H9 (cell line): ENCODE measurements at regions not wholly inside any gene's neighbourhood (a gene's known extent, or its start where the extent isn't known, plus 50 kb on each side); places are given as distances from the start of the nearest gene placed in this dataset.

ENCODE experiments used
- DNase-seq: peaks from one replicate; pipeline ENCODE4 v3.0.0-alpha.2; 2017
- H2AFZ ChIP-seq: one replicate; pipeline ENCODE4 v1.6.1; 2013; ENCODE audit warnings: mild to moderate bottlenecking, low read length, control low read depth, moderate library complexity
- H2AK5ac ChIP-seq: 2 replicates; pipeline ENCODE4 v1.6.1; 2013; ENCODE audit warnings: low read length, control low read depth, mixed read lengths; ENCODE audit not compliant: insufficient read length
- H2BK120ac ChIP-seq: one replicate; pipeline ENCODE4 v1.6.1; 2013; ENCODE audit warnings: low read depth, mild to moderate bottlenecking, low read length, control low read depth, inconsistent platforms; ENCODE audit not compliant: poor library complexity, severe bottlenecking
- H2BK12ac ChIP-seq: 2 replicates; pipeline ENCODE4 v1.6.1; 2013; ENCODE audit warnings: low read length, control low read depth, mixed read lengths, low read depth; ENCODE audit not compliant: insufficient read length
- H2BK15ac ChIP-seq: 2 replicates; pipeline ENCODE4 v1.6.1; 2013; ENCODE audit warnings: low read depth, low read length, control low read depth
- H2BK20ac ChIP-seq: one replicate; pipeline ENCODE4 v1.6.1; 2013; ENCODE audit warnings: low read depth, mild to moderate bottlenecking, low read length, control low read depth, inconsistent platforms; ENCODE audit not compliant: poor library complexity, severe bottlenecking
- H2BK5ac ChIP-seq: 2 replicates; pipeline ENCODE4 v1.6.1; 2013; ENCODE audit warnings: low read length, control low read depth, mixed read lengths; ENCODE audit not compliant: insufficient read length
- H3K14ac ChIP-seq: 2 replicates; pipeline ENCODE4 v1.6.1; 2013; ENCODE audit warnings: low read length, control low read depth; ENCODE audit not compliant: insufficient read depth
- H3K18ac ChIP-seq: 2 replicates; pipeline ENCODE4 v1.6.1; 2013; ENCODE audit warnings: low read depth, mild to moderate bottlenecking, mixed read lengths, low read length, control low read depth; ENCODE audit not compliant: insufficient read length
- H3K23ac ChIP-seq: 2 replicates; pipeline ENCODE4 v1.6.1; 2013; ENCODE audit warnings: low read length, control low read depth, mixed read lengths, low read depth; ENCODE audit not compliant: insufficient read length
- H3K23me2 ChIP-seq: 2 replicates; pipeline ENCODE4 v1.6.1; 2013; ENCODE audit warnings: low read depth, mild to moderate bottlenecking, mixed read lengths, low read length, control low read depth; ENCODE audit not compliant: insufficient read length, poor library complexity, severe bottlenecking
- H3K27ac ChIP-seq: 2 replicates; pipeline ENCODE4 v1.5.1; 2013; ENCODE audit warnings: low read length, control low read depth, mixed read lengths, low read depth; ENCODE audit not compliant: insufficient read length
- H3K27me3 ChIP-seq: 2 replicates; pipeline ENCODE4 v1.6.1; 2013; ENCODE audit warnings: low read length, control low read depth, inconsistent platforms; ENCODE audit not compliant: insufficient read depth
- H3K4ac ChIP-seq: 2 replicates; pipeline ENCODE4 v1.6.1; 2013; ENCODE audit warnings: low read depth, mild to moderate bottlenecking, control low read depth, inconsistent platforms, low read length, moderate library complexity
- H3K4me1 ChIP-seq: 2 replicates; pipeline ENCODE4 v1.6.1; 2013; ENCODE audit warnings: low read length, control low read depth, inconsistent platforms; ENCODE audit not compliant: insufficient read depth
- H3K4me2 ChIP-seq: 2 replicates; pipeline ENCODE4 v1.6.1; 2013; ENCODE audit warnings: low read length, control low read depth, mixed read lengths; ENCODE audit not compliant: insufficient read length, insufficient read depth
- H3K56ac ChIP-seq: 2 replicates; pipeline ENCODE4 v1.6.1; 2013; ENCODE audit warnings: low read depth, mild to moderate bottlenecking, mixed read lengths, low read length, control low read depth; ENCODE audit not compliant: insufficient read length
- H3K79me1 ChIP-seq: 2 replicates; pipeline ENCODE4 v1.6.1; 2013; ENCODE audit warnings: low read depth, mild to moderate bottlenecking, moderate library complexity, low read length, control low read depth, inconsistent platforms; ENCODE audit not compliant: insufficient read depth, poor library complexity, severe bottlenecking
- H3K79me2 ChIP-seq: 2 replicates; pipeline ENCODE4 v1.6.1; 2013; ENCODE audit warnings: low read length, control low read depth, inconsistent platforms; ENCODE audit not compliant: insufficient read depth
- H3K9ac ChIP-seq: 2 replicates; pipeline ENCODE4 v1.6.1; 2013; ENCODE audit warnings: low read length, control low read depth, mixed read lengths; ENCODE audit not compliant: insufficient read length; ENCODE audit errors: extremely low read depth
- H3K9me3 ChIP-seq: one replicate; pipeline ENCODE4 v1.6.1; 2013; ENCODE audit warnings: low read depth, low read length, inconsistent platforms; ENCODE audit not compliant: control insufficient read depth
- H3T11ph ChIP-seq: one replicate; pipeline ENCODE4 v1.6.1; 2013; ENCODE audit warnings: mild to moderate bottlenecking, low read length, control low read depth, inconsistent platforms
- H4K20me1 ChIP-seq: one replicate; pipeline ENCODE4 v1.6.1; 2013; ENCODE audit not compliant: control insufficient read depth, insufficient read length, insufficient read depth
- H4K5ac ChIP-seq: 2 replicates; pipeline ENCODE4 v1.6.1; 2013; ENCODE audit warnings: low read depth, mild to moderate bottlenecking, mixed read lengths, low read length, control low read depth; ENCODE audit not compliant: insufficient read length
- H4K8ac ChIP-seq: replicated peaks from 2 replicates; pipeline ENCODE4 v1.6.1; 2013; ENCODE audit warnings: low read length, control low read depth, mixed read lengths, low read depth; ENCODE audit not compliant: insufficient read length
- H4K91ac ChIP-seq: 2 replicates; pipeline ENCODE4 v1.6.1; 2013; ENCODE audit warnings: low read depth, mild to moderate bottlenecking, moderate library complexity, mixed read lengths, low read length, control low read depth; ENCODE audit not compliant: insufficient read length
- H3K27ac Mint-ChIP-seq, 3 experiments: 2 replicates in 2 of 3; 3 replicates in 1 of 3; pipeline ENCODE4 v1.8.0; 2020 to 2021; ENCODE audit warnings: mixed read lengths in 3 of 3, mild to moderate bottlenecking in 1 of 3, moderate library complexity in 1 of 3
- H3K27me3 Mint-ChIP-seq: 2 replicates; pipeline ENCODE4 v1.8.0; 2021; ENCODE audit warnings: low read depth, mild to moderate bottlenecking, moderate library complexity, mixed read lengths
- H3K36me3 Mint-ChIP-seq, 3 experiments: 2 replicates in 2 of 3; 3 replicates in 1 of 3; pipeline ENCODE4 v1.8.0; 2020 to 2021; ENCODE audit warnings: low read depth in 3 of 3, mixed read lengths in 3 of 3; ENCODE audit not compliant: insufficient read depth in 1 of 3
- H3K4me1 Mint-ChIP-seq, 2 experiments: 2 replicates each; pipeline ENCODE4 v1.8.0; 2020; ENCODE audit warnings: mixed read lengths in 2 of 2
- H3K4me3 Mint-ChIP-seq, 2 experiments: 2 replicates in 1 of 2; 3 replicates in 1 of 2; pipeline ENCODE4 v1.8.0; 2020 to 2021; ENCODE audit warnings: mild to moderate bottlenecking in 2 of 2, mixed read lengths in 2 of 2, moderate library complexity in 1 of 2
- H3K9me3 Mint-ChIP-seq, 2 experiments: 2 replicates in 1 of 2; 3 replicates in 1 of 2; pipeline ENCODE4 v1.8.0; 2020; ENCODE audit warnings: mild to moderate bottlenecking in 2 of 2, mixed read lengths in 2 of 2, moderate library complexity in 1 of 2
- CTCF ChIP-seq: fragments of 200-600 bp; sonication (generic); conservative IDR thresholded peaks from 3 replicates; pipeline ENCODE4 v1.8.0; 2021; ENCODE audit warnings: antibody characterized with exemption, mild to moderate bottlenecking
- WGBS: extraction: QIAGEN DNeasy Blood & Tissue Kit; methylation state at CpG from one replicate; pipeline ENCODE4 v1.1.7; 2013; ENCODE audit warnings: missing lambda C conversion rate, low lambda C conversion rate, mixed read lengths; ENCODE audit not compliant: insufficient read length; ENCODE audit errors: extremely low coverage; 5-methylcytosine and 5-hydroxymethylcytosine counted together

- H3K27ac ChIP-seq, result no peak overlapping the region
- TF ChIP-seq CTCF, result no peak
- H3K79me1 ChIP-seq, result no peaks in the 10 kb centered on the region
- no peaks in the 10 kb centered on the region for H3K79me2 ChIP-seq
- H3K4me1 Mint-ChIP-seq, result peaks cover 23 to 28% of the 10 kb centered on the region in 2 experiments
- no peak overlapping the region for H3K4me3 Mint-ChIP-seq
- no peaks in the 10 kb centered on the region for H3K27me3 ChIP-seq
- H3K18ac ChIP-seq, result no peak overlapping the region
- H2AFZ ChIP-seq, result no peak overlapping the region
- H3K9me3 Mint-ChIP-seq, result no peaks in the 10 kb centered on the region
- no peak for DNase-seq
- H3T11ph ChIP-seq, result no peak overlapping the region
- 0 out of 7 replicates have a peak overlapping the region, but pooled peaks of 1 of the 3 experiments have one; percentile 25 for H3K27ac Mint-ChIP-seq
- H2BK15ac ChIP-seq, result no peak overlapping the region
- H3K14ac ChIP-seq, result no peak overlapping the region
- H3K9ac ChIP-seq, result no peak overlapping the region
- no peak overlapping the region for H2BK120ac ChIP-seq
- no peaks in the 10 kb centered on the region for H3K9me3 ChIP-seq
- no peak overlapping the region for H3K4ac ChIP-seq
- H3K56ac ChIP-seq, result no peak overlapping the region
- no peak overlapping the region for H2BK12ac ChIP-seq
- no peaks in the 10 kb centered on the region for H4K20me1 ChIP-seq
- no peaks in the 10 kb centered on the region for H3K4me1 ChIP-seq
- no peak overlapping the region for H3K4me2 ChIP-seq
- no peak overlapping the region for H4K91ac ChIP-seq
- no peak overlapping the region for H3K23ac ChIP-seq
- no peak overlapping the region for H4K5ac ChIP-seq
- H3K36me3 Mint-ChIP-seq, result no peaks in the 10 kb centered on the region
- no CpG with 5 or more reads among the region's 10 CpGs for WGBS
- H3K23me2 ChIP-seq, result no peaks in the 10 kb centered on the region
- H2BK5ac ChIP-seq, result no peak overlapping the region
- no peak overlapping the region for H2AK5ac ChIP-seq
- H3K27me3 Mint-ChIP-seq, result no peaks in the 10 kb centered on the region
- no peak overlapping the region for H2BK20ac ChIP-seq
- no peak overlapping the region for H4K8ac ChIP-seq
Observed at GRCh38 chr13:73399347-73400216, 340.8 kb downstream of the KLF5 start.
